Left kidney (tissue), 1 donor: ENCODE measurements at regions not wholly inside any gene's neighbourhood (a gene's known extent, or its start where the extent isn't known, plus 50 kb on each side); places are given as distances from the start of the nearest gene placed in this dataset.

ENCODE experiments used
- DNase-seq: peaks from one replicate; pipeline ENCODE4 v3.0.0-alpha.2; 2013

- DNase-seq = no peak
These were observed 58.6 kb upstream of the NTPCR start for GRCh38 chr1:232891656-232892317.

GRCh38 chr1:232893481-232894313, 56.7 kb upstream of the NTPCR start:
- no peak for DNase-seq

- DNase-seq = no peak
These were observed 56.0 kb upstream of the NTPCR start for GRCh38 chr1:232894436-232894835.

GRCh38 chr1:232897949-232898465, 52.4 kb upstream of the NTPCR start:
- no peak for DNase-seq

- DNase-seq = no peak
These were observed 51.1 kb upstream of the NTPCR start for GRCh38 chr1:232899268-232899667.

- DNase-seq = no peak
These were observed 50.6 kb upstream of the NTPCR start for GRCh38 chr1:232899839-232900238.
